ENCODE measurements at regions not wholly inside any gene's neighbourhood (a gene's known extent, or its start where the extent isn't known, plus 50 kb on each side); places are given as distances from the start of the nearest gene placed in this dataset.
"Not testable (repeated sequence)": the region's sequence is repeated elsewhere in the genome, so short reads cannot be mapped to it uniquely, and the experiment has no call there.

DNA sequence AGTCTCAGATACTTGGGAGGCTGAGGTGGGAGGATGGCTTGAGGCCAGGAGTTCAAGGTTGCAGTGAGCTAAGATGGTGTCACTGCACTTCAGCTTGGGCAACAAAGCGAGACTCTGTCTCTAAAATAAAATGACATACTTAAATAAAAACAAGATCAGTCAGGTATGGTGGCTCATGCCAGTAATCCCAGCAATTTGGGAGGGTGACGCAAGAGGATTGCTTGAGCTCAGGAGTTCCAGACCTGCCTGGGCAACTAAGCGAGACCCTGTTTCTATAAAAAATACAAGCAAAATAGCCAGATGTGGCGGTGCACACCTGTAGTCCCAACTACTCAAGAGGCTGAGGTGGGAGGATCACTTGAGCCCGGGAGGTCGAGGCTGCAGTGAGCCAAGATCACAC is 149.6 kb downstream of the ZFP64 start:
- Histone ChIP-seq H3K4me1 (ENCODE audit: control insufficient read depth, insufficient read depth, low read length) (no peaks in the 10 kb centered on the region), H3K27me3 (ENCODE audit: control insufficient read depth, insufficient read depth, low read length) (no peaks in the 10 kb centered on the region), H3K27ac (ENCODE audit: low read depth, low read length) (no peak overlapping the region), H3K4me3 (ENCODE audit: low read length) (no peak overlapping the region), H3K9ac (ENCODE audit: low read length) (no peak overlapping the region), H3K36me3 (ENCODE audit: control insufficient read depth, insufficient read depth, low read length) (no peaks in the 10 kb centered on the region)

DNA sequence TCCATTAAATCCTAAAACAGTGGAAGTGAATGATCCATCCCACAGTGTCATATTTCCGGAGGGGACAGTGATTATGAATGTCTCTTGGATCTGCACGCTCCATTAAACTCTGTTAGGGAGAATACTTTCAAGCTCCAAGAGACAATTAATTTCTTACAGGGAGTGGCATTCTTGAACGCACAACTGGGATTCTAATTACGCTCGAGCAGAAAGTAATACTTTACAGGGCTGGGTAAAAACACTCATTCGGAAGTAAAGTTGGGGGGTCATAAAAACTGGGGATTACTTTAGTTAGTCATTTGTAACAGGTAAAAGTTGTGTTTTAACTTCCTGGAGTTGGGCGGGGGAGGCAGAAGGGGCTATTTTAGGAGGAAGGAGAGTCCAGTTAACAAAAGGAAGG is 151.8 kb downstream of the ZFP64 start:
- H3K4me3 ChIP-seq (ENCODE audit: low read length) = no peak overlapping the region
- no peaks in the 10 kb centered on the region for H3K27me3 ChIP-seq (ENCODE audit: control insufficient read depth, insufficient read depth, low read length)
- H3K36me3 ChIP-seq (ENCODE audit: control insufficient read depth, insufficient read depth, low read length) = no peaks in the 10 kb centered on the region
- H3K9ac ChIP-seq (ENCODE audit: low read length) = no peak overlapping the region
- H3K4me1 ChIP-seq (ENCODE audit: control insufficient read depth, insufficient read depth, low read length) = no peaks in the 10 kb centered on the region
- no peak overlapping the region for H3K27ac ChIP-seq (ENCODE audit: low read depth, low read length)

DNA sequence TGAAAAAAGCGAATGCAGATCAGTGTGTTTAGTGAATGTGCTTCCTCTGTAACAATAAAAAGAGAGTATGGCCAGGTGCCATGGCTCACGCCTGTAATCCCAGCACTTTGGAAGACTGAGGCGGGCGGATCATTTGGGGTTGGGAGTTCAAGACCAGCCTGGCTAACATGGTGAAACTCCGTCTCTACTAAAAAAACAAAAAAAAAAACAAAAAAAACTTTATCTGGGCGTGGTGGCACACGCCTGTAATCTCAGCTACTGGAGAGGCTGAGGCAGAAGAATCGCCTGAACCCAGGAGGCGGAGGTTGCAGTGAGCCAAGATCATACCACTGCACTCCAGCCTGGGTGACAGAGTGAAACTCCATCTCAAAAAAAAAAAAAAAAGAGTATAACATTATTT is 152.9 kb downstream of the ZFP64 start:
- H3K27me3 ChIP-seq (ENCODE audit: control insufficient read depth, insufficient read depth, low read length); H3K4me1 ChIP-seq (ENCODE audit: control insufficient read depth, insufficient read depth, low read length); H3K27ac ChIP-seq (ENCODE audit: low read depth, low read length); H3K9ac ChIP-seq (ENCODE audit: low read length); H3K36me3 ChIP-seq (ENCODE audit: control insufficient read depth, insufficient read depth, low read length); H3K4me3 ChIP-seq (ENCODE audit: low read length): not testable (repeated sequence)

DNA sequence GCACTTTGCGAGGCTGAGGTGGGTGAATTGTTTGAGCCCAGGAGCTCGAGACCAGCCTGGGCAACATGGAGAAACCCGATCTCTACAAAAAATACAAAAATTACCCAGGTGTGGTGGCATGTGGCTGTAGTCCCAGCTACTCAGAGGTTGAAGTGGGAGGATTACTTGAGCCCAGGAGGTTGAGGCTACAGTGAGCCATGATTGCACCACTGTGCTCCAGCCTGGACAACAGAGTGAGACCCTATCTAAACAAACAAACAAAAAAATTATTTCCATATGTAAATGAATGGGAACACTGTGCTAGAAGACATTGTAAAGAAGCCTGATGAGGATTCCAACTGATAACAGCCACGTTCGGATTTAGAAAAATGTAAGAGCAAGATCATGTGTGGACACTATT is 154.2 kb downstream of the ZFP64 start:
- Histone ChIP-seq H3K4me3 (ENCODE audit: low read length) (no peak overlapping the region), H3K4me1 (ENCODE audit: control insufficient read depth, insufficient read depth, low read length) (no peaks in the 10 kb centered on the region), H3K9ac (ENCODE audit: low read length) (no peak overlapping the region), H3K27me3 (ENCODE audit: control insufficient read depth, insufficient read depth, low read length) (no peaks in the 10 kb centered on the region), H3K36me3 (ENCODE audit: control insufficient read depth, insufficient read depth, low read length) (no peaks in the 10 kb centered on the region), H3K27ac (ENCODE audit: low read depth, low read length) (no peak overlapping the region)

DNA sequence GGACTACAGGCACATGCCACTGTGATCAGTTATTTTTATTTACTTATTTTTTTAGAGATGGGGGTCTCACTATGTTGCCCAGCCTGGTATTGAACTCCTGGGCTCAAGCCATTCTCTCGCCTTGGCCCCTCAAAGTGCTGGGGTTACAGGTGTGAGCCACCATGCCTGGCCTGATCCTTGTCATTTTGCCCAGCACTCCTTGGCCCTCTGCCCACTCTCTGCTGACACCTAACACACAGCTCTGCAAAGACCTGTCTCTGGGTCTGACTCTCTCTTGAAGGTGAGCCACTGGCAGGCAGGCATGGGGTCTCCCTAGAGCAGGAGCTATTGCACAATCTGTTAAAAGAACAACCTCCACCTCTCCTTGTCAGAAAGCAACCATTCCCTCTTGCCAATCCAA is 155.6 kb downstream of the ZFP64 start:
- Histone ChIP-seq H3K4me1 (ENCODE audit: control insufficient read depth, insufficient read depth, low read length) (no peaks in the 10 kb centered on the region), H3K27ac (ENCODE audit: low read depth, low read length) (no peak overlapping the region)

DNA sequence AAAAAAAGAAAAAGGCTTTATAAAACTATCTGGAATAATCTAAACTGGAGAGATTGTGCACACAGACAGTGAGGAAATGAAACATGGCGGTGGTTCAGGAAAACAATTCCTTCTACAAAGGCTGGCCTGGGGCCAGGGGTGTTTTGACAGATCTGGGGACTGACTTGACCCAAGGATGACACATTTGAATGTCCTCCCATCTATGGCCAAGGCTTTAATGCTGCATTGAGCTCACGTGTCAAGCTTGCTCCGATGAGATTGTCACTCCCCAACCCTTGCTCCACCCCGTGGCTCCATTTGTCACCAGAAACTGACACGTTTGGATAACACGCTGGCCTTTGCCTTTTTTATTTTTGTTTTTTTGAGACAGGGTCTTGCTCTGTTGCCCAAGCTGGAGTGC is 156.1 kb downstream of the ZFP64 start:
- H3K27ac ChIP-seq (ENCODE audit: low read depth, low read length) = no peak overlapping the region
- H3K4me1 ChIP-seq (ENCODE audit: control insufficient read depth, insufficient read depth, low read length) = no peaks in the 10 kb centered on the region
- H3K36me3 ChIP-seq (ENCODE audit: control insufficient read depth, insufficient read depth, low read length) = no peaks in the 10 kb centered on the region
- no peaks in the 10 kb centered on the region for H3K27me3 ChIP-seq (ENCODE audit: control insufficient read depth, insufficient read depth, low read length)
- H3K9ac ChIP-seq (ENCODE audit: low read length) = no peak overlapping the region
- no peak overlapping the region for H3K4me3 ChIP-seq (ENCODE audit: low read length)

More for the DNA sequence above, 155.6 kb downstream of the ZFP64 start:
- no peak overlapping the region for H3K9ac ChIP-seq (ENCODE audit: low read length)
- no peaks in the 10 kb centered on the region for H3K27me3 ChIP-seq (ENCODE audit: control insufficient read depth, insufficient read depth, low read length)
- H3K4me3 ChIP-seq (ENCODE audit: low read length) = no peak overlapping the region
- no peaks in the 10 kb centered on the region for H3K36me3 ChIP-seq (ENCODE audit: control insufficient read depth, insufficient read depth, low read length)

DNA sequence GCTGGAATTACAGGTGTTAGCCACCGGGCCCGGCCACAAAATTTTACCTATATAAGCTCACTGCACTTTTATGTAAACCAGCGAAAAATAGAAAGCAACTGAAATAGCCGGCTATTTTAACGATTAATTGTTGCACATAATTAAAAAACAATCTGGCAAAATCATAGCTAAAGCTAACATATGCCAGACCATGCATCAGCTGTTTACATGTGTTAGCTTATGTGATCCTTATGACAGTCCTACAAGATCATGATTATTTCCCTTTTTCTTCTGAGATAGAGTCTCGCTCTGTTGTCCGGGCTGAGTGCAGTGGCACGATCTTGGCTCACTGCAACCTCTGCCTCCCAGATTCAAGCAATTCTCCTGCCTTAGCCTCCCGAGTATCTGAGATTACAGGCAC is 157.0 kb downstream of the ZFP64 start:
- Histone ChIP-seq H3K27ac (ENCODE audit: low read depth, low read length) (no peak overlapping the region), H3K4me1 (ENCODE audit: control insufficient read depth, insufficient read depth, low read length) (no peaks in the 10 kb centered on the region), H3K4me3 (ENCODE audit: low read length) (no peak overlapping the region), H3K36me3 (ENCODE audit: control insufficient read depth, insufficient read depth, low read length) (no peaks in the 10 kb centered on the region), H3K9ac (ENCODE audit: low read length) (no peak overlapping the region), H3K27me3 (ENCODE audit: control insufficient read depth, insufficient read depth, low read length) (no peaks in the 10 kb centered on the region)

DNA sequence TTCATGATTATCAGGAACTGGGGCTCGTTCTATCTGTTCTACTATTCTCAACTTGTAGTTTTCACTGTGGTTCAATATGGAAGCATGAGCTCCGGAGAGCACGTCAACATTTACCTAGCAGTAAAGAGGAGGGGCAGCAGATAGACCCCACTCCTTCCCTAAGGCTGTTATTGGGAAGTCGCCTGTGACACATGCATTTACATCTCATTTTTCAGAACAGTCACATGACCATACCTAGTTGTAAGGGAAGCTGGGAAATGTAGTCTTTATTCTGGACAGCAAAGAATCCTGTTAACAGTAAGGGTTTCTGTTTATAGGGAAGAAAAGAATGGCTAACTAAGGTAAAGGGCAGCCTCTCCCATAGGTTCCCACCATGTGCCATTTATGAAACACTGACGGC is 158.3 kb downstream of the ZFP64 start:
- no peak overlapping the region for H3K27ac ChIP-seq (ENCODE audit: low read depth, low read length)
- H3K4me3 ChIP-seq (ENCODE audit: low read length) = no peak overlapping the region
- H3K9ac ChIP-seq (ENCODE audit: low read length) = no peak overlapping the region
- no peaks in the 10 kb centered on the region for H3K27me3 ChIP-seq (ENCODE audit: control insufficient read depth, insufficient read depth, low read length)
- H3K36me3 ChIP-seq (ENCODE audit: control insufficient read depth, insufficient read depth, low read length) = no peaks in the 10 kb centered on the region
- no peaks in the 10 kb centered on the region for H3K4me1 ChIP-seq (ENCODE audit: control insufficient read depth, insufficient read depth, low read length)

DNA sequence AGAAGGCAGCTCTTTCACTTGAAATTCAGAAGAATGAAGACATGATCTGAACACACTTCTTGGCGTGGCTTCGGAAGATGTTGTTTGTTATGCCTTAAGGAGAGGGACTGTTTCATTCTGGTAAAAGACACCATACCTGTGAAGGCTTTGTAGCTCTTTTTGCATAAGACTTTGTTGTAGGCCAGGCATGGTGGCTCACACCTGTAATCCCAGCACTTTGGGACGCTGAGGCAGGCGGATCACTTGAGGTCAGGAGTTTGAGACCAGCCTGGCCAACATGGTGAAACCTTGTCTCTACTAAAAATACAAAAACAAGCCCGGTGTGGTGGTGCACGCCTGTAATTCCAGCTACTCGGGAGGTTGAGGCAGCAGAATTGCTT is 159.3 kb downstream of the ZFP64 start:
- H3K9ac ChIP-seq (ENCODE audit: low read length); H3K27me3 ChIP-seq (ENCODE audit: control insufficient read depth, insufficient read depth, low read length); H3K4me3 ChIP-seq (ENCODE audit: low read length); H3K4me1 ChIP-seq (ENCODE audit: control insufficient read depth, insufficient read depth, low read length); H3K27ac ChIP-seq (ENCODE audit: low read depth, low read length); H3K36me3 ChIP-seq (ENCODE audit: control insufficient read depth, insufficient read depth, low read length): not testable (repeated sequence)

DNA sequence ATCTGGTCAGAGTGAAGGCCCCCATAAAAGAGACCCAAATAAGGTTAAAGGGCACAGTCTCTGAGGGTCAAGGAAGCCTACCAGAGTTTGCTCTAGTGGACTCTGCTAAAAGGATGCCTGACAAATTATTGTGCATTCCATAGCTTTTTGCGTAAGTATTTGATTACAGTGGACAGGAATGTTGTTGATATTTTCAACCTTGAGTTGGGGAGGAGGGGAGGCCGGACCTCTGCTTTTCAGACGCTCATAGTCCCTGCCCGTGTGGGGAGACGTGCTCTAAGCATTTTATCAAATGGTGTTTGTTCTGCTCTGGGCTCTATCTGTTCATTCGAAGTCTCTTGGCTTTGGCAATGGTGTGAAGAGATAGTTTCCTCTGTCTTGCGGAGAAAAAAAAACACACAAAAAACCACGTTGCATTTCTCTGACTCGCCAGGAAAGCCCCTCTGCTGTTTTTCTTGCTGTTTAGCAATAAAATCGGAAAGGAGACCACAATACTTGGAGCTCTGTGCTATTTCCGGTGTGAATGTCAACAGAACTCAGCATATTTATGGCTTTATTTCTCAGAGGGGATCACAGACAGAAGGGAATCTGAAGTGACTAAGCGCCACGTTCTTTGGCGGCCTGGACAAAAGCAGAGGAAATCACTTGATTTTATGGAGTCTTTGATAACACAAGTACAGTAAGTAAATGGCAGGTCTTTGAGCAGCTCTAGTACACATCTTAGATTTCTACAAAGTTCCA is 159.8 kb downstream of the ZFP64 start:
- Histone ChIP-seq H3K27me3 (ENCODE audit: control insufficient read depth, insufficient read depth, low read length) (no peaks in the 10 kb centered on the region), H3K9ac (ENCODE audit: low read length) (no peak overlapping the region), H3K4me1 (ENCODE audit: control insufficient read depth, insufficient read depth, low read length) (no peaks in the 10 kb centered on the region), H3K36me3 (ENCODE audit: control insufficient read depth, insufficient read depth, low read length) (no peaks in the 10 kb centered on the region), H3K27ac (ENCODE audit: low read depth, low read length) (no peak overlapping the region), H3K4me3 (ENCODE audit: low read length) (no peak overlapping the region)

DNA sequence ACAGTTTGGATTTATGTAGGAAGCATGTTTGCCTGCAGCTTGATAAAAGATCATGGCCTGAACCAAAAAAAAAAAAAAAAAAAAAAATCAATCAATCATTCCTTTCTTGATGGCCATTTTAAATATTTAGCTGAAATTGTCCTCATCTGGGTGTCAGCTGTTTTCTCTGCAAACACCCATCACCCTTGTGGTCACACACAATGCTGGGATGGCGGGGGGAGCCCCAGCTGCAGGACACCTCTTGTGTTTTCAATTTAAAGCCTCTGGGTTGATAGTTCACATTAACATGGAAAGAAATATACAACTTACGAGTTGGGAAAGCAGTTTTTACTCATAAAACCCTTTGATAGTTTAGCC is 160.4 kb downstream of the ZFP64 start:
- Histone ChIP-seq H3K27ac (ENCODE audit: low read depth, low read length) (no peak overlapping the region), H3K27me3 (ENCODE audit: control insufficient read depth, insufficient read depth, low read length) (no peaks in the 10 kb centered on the region), H3K4me3 (ENCODE audit: low read length) (no peak overlapping the region), H3K9ac (ENCODE audit: low read length) (no peak overlapping the region), H3K4me1 (ENCODE audit: control insufficient read depth, insufficient read depth, low read length) (no peaks in the 10 kb centered on the region), H3K36me3 (ENCODE audit: control insufficient read depth, insufficient read depth, low read length) (no peaks in the 10 kb centered on the region)

DNA sequence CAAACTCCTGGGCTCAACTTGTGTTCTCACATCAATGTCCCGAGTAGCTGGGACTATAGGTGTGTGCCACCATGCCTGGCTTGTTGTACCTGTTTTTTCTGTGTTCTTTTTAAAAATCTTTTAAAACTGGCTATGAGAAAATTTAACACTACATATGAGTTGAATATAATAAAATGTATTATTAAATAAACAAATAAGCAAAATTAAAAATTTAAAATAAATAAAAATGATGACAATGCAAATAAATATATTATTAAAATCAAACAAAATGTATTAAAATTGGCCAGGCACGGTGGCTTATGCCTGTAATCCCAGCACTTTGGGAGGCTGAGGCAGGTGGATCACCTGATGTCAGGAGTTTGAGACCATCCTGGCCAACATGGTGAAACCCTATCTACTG is 162.4 kb downstream of the ZFP64 start:
- H3K4me3 ChIP-seq (ENCODE audit: low read length); H3K27me3 ChIP-seq (ENCODE audit: control insufficient read depth, insufficient read depth, low read length); H3K36me3 ChIP-seq (ENCODE audit: control insufficient read depth, insufficient read depth, low read length); H3K4me1 ChIP-seq (ENCODE audit: control insufficient read depth, insufficient read depth, low read length); H3K27ac ChIP-seq (ENCODE audit: low read depth, low read length); H3K9ac ChIP-seq (ENCODE audit: low read length): not testable (repeated sequence)

DNA sequence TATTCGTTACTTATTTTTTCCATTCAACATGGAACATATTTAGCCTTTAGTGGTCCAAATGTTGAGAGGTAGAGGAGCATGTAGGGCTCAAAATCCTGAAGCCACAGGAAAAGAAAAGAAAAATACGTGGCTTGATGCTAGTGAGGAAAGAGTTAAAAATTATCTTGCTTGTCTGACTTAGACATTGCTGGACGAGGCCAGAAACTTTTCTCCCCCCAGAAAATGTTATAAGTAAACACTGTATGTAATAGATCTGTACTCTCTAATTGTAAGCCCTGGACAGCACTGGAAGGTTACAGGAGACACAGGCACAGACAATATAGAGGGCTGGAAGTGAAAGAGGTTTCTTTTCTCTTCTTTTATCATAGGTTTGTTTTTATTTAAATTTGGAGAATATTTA is 165.6 kb downstream of the ZFP64 start:
- H3K4me1 ChIP-seq (ENCODE audit: control insufficient read depth, insufficient read depth, low read length) = no peaks in the 10 kb centered on the region
- H3K9ac ChIP-seq (ENCODE audit: low read length) = no peak overlapping the region

More for the DNA sequence above, 165.6 kb downstream of the ZFP64 start:
- Histone ChIP-seq H3K27ac (ENCODE audit: low read depth, low read length) (no peak overlapping the region), H3K36me3 (ENCODE audit: control insufficient read depth, insufficient read depth, low read length) (no peaks in the 10 kb centered on the region), H3K4me3 (ENCODE audit: low read length) (no peak overlapping the region), H3K27me3 (ENCODE audit: control insufficient read depth, insufficient read depth, low read length) (no peaks in the 10 kb centered on the region)
